Naive thymus-derived CD8-positive, alpha-beta T cell (primary cell): ENCODE measurements at regions not wholly inside any gene's neighbourhood (a gene's known extent, or its start where the extent isn't known, plus 50 kb on each side); places are given as distances from the start of the nearest gene placed in this dataset.
"Not testable (repeated sequence)": the region's sequence is repeated elsewhere in the genome, so short reads cannot be mapped to it uniquely, and the experiment has no call there.

Experiments used
- ATAC-seq, 2 donors: fragments of 150-1000 bp; cut with Tn5 transposase in 1 of 2; sonication (Bioruptor Pico), chemical (Tn5 transposase) in 1 of 2; 1 replicate in 1 of 2; 2 replicates in 1 of 2; pipeline ENCODE4 v1.10.0; 2021; ENCODE audit warnings: mild to moderate bottlenecking in 2 of 2, moderate library complexity in 2 of 2
- POLR2A ChIA-PET: fragments of 350-600 bp; sonication (Branson Sonifier 250); formaldehyde crosslinking; loops from one replicate; lab custom pipeline; 2021; ENCODE audit warnings: antibody characterized with exemption; lab: Charles Lee
- DNase-seq, 10 donors: peaks; one replicate each; pipeline versions ENCODE4 v3.0.0 to v3.0.0-alpha.2; 2020 to 2022
- H3K27ac Mint-ChIP-seq, 10 donors: one replicate each; pipeline ENCODE4 v1.8.0; 2020 to 2022; ENCODE audit warnings: mild to moderate bottlenecking in 10 of 10, mixed read lengths in 10 of 10, moderate library complexity in 4 of 10, inconsistent platforms in 1 of 10
- H3K27me3 Mint-ChIP-seq, 5 donors: one replicate each; pipeline ENCODE4 v1.8.0; 2021 to 2022; ENCODE audit warnings: mixed read lengths in 5 of 5
- H3K36me3 Mint-ChIP-seq, 3 donors: one replicate each; pipeline ENCODE4 v1.8.0; 2020 to 2022; ENCODE audit warnings: mixed read lengths in 3 of 3, mild to moderate bottlenecking in 2 of 3, inconsistent platforms in 1 of 3
- H3K4me1 Mint-ChIP-seq, 4 donors: one replicate each; pipeline ENCODE4 v1.8.0; 2021 to 2022; ENCODE audit warnings: mixed read lengths in 4 of 4
- H3K4me3 Mint-ChIP-seq, 10 donors: one replicate each; pipeline ENCODE4 v1.8.0; 2020 to 2022; ENCODE audit warnings: mild to moderate bottlenecking in 10 of 10, mixed read lengths in 10 of 10, moderate library complexity in 6 of 10, inconsistent platforms in 1 of 10
- H3K9me3 Mint-ChIP-seq, 9 donors: one replicate each; pipeline ENCODE4 v1.8.0; 2020 to 2022; ENCODE audit warnings: mixed read lengths in 9 of 9, mild to moderate bottlenecking in 3 of 9, inconsistent platforms in 1 of 9, moderate library complexity in 1 of 9

DNA sequence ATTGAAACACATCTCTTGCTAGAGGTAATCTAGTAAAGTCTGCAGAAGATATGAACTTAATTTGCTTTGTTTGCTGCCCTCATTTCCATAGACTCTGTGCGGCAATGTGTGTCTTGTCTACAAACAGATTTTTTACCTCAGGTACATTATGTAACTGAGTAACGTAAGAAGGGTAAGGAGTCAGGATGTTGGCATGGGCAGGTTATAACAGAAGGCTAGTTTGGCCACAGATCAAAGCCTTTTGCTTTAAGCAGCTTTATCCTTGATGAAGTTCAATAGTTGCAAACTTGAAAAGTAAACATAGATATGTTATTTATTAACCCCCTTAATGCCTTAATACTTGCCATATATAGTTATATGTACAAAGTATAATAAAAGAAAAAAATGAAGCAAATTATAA lies 391.6 kb upstream of the FKBP1C start:
- ATAC-seq, result no peak
- no peak for DNase-seq
- Mint-ChIP-seq H3K36me3 (no peaks in the 10 kb centered on the region), H3K4me3 (no peak overlapping the region), H3K4me1 (no peaks in the 10 kb centered on the region), H3K27ac (no peak overlapping the region), H3K9me3 (peaks cover 0 to 25% (median 8%) of the 10 kb centered on the region in 9 donors), H3K27me3 (no peaks in the 10 kb centered on the region)
- POLR2A ChIA-PET, result no interaction called here

DNA sequence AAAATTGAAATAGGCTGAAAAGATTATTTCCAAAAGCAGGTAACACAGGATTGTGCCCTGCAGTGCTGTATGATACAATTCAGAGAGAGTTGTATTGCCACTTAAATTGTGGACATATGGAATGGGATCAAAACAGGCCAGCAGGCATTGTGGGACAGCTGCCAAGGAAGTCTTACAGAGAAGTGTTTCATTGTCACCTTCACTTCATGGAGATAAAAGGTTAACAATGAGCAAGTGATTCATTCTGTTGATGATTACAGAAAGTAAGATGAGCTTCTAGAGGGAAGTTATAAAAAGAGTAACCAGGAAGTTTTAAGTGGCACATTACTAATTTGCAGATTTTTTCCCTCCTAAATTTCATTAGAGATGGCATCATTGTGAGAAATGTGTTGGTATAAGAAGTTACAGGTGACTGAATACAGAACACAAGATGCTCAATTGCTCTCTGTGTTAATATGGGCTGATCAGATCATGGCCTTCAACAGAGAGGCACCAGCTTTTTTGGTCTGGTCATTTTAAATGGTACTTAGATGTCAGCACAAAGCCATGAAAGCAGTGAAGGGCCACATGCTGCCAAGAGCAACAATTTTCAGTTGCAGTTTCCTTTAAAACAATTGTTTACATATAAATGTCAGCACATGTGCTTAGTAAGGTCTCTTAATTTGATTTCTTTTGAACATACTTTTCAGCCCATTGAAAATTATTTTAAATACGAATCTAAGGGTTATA lies 402.5 kb upstream of the FKBP1C start:
- DNase-seq, result no peak
- Mint-ChIP-seq H3K4me1 (no peaks in the 10 kb centered on the region), H3K9me3 (peaks cover 0 to 6% (median 2%) of the 10 kb centered on the region in 9 donors), H3K27me3 (no peaks in the 10 kb centered on the region), H3K4me3 (no peak overlapping the region), H3K27ac (no peak overlapping the region), H3K36me3 (no peaks in the 10 kb centered on the region)
- POLR2A ChIA-PET, result no interaction called here
- no peak for ATAC-seq

DNA sequence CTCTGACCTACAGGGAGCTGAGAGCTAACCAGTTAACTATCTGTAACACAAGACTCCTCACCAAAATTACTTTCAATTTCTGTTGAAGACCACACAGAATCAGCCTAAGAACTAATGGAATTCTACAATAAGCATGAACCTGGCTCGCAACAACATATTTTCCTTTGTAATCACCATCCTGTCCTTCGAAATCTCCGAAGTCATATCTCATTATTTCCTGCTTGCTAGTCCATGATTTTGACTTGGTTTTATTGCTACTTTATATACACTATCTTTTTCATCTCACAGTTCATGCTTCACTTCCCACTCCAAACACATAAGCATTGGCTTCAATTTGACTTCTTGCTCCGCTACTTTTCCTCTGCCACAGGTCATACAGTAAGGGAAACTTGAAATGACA lies 405.8 kb upstream of the FKBP1C start:
- POLR2A ChIA-PET, result no interaction called here
- no peaks in the 10 kb centered on the region for H3K27me3 Mint-ChIP-seq
- no peak for ATAC-seq

DNA sequence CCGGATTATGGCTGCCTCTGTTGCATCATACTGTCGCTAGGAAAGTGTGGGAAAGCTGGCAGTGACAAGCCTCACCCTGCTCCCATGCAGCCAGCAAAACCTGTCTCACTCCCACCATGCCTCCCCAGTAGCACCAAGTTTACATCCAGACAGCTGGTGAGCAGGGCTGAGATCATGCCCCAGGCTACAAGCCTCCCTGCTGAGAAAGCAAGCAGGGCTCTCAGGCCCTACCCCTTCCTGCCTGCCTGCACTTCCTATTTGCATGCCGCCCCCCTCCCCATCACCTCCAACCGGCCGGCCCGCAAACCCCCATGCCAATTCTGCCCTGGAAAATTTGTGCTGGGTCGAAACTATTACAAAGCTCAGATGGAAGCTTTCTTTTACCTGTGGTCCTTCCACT lies 408.2 kb upstream of the FKBP1C start:
- POLR2A ChIA-PET, result no interaction called here
- no peak overlapping the region for H3K27ac Mint-ChIP-seq
- no peaks in the 10 kb centered on the region for H3K27me3 Mint-ChIP-seq
- DNase-seq (no peak), ATAC-seq (no peak)
- H3K36me3 Mint-ChIP-seq, result no peaks in the 10 kb centered on the region
- H3K4me1 Mint-ChIP-seq, result no peaks in the 10 kb centered on the region
- H3K4me3 Mint-ChIP-seq, result no peak overlapping the region
- H3K9me3 Mint-ChIP-seq, result peaks cover 0 to 37% (median 9%) of the 10 kb centered on the region in 9 donors

More for the DNA sequence above, 405.8 kb upstream of the FKBP1C start:
- peaks cover 0 to 19% (median 9%) of the 10 kb centered on the region in 9 donors for H3K9me3 Mint-ChIP-seq
- no peak overlapping the region for H3K27ac Mint-ChIP-seq
- H3K4me3 Mint-ChIP-seq, result no peak overlapping the region
- H3K36me3 Mint-ChIP-seq, result no peaks in the 10 kb centered on the region
- no peaks in the 10 kb centered on the region for H3K4me1 Mint-ChIP-seq
- DNase-seq, result no peak

DNA sequence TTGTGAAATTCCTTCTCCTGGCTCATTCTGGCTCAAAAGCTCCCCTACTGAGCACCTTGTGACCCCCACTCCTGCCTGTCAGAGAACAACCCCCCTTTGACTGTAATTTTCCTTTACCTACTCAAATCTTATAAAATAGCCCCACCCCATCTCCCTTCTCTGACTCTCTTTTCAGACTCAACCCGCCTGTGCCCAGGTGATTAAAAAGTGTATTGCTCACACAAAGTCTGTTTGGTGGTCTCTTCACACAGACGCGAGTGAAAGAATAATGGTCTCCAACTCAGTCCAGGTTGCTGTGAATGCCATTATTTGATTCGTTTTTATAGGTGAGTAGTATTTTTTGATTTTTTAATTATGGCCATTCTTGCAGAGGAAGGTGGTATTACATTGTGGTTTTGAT lies 414.1 kb upstream of the FKBP1C start:
- Mint-ChIP-seq H3K36me3 (no peaks in the 10 kb centered on the region), H3K27ac (no peak overlapping the region), H3K4me3 (no peak overlapping the region), H3K4me1 (no peaks in the 10 kb centered on the region), H3K27me3 (no peaks in the 10 kb centered on the region), H3K9me3 (peaks cover 2 to 36% (median 14%) of the 10 kb centered on the region in 9 donors)
- ATAC-seq (no peak), DNase-seq (no peak)
- POLR2A ChIA-PET, result no interaction called here

DNA sequence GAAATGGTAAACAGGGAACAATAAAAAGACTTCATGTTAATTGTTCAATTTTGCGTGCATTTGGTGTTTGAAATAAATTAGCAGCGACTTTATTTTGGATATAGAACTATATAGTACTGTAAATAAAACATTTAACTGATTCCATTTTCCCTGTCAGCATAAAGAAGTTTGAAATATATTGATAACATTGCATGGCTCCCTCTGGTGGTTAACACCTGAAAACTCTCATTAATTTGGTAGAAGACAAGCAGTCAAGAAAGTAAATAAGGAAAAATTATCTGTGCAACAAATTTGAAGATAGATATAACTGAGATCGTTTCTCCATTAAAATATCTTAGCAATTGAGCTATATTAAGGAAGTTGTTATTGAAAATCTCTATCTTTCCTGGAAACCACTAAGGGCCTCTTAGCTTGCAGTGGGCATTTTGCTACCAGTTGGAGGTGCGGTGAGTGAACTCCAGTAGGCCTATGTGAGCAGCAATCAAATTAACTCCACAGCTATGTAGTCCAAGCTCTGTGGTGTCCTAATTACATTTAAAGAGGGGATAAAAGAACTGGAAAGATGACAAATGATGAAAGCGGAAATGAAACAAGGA lies 435.7 kb upstream of the FKBP1C start:
- no peaks in the 10 kb centered on the region for H3K27me3 Mint-ChIP-seq
- H3K4me3 Mint-ChIP-seq, result no peak overlapping the region
- ATAC-seq, result no peak
- no peak overlapping the region for H3K27ac Mint-ChIP-seq
- no peak for DNase-seq
- no peaks in the 10 kb centered on the region for H3K36me3 Mint-ChIP-seq
- POLR2A ChIA-PET, result interaction anchor here (0.5 kb wide), 1 partner anchor 1122 kb away, joined by 3 read pairs; no protein-coding TSS in a partner anchor
- no peaks in the 10 kb centered on the region for H3K4me1 Mint-ChIP-seq
- H3K9me3 Mint-ChIP-seq, result peaks cover 0 to 5% (median 4%) of the 10 kb centered on the region in 9 donors

DNA sequence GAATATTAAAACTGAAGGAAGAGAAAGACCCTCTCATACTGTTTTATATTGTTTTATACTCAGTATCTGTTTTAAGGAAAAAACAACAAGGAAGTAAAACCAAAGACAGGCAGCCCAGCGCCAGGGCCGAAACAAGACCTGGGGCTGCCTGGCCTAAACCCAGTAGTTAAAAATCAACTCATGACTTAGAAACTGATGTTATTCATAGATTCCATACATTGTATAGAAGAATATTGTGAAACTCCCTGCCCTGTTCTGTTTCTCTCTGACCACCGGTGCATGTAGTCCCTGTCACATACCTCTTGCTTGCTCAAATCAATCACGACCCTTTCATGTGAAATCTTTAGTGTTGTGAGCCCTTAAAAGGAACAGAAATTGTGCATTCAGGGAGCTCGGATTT lies 445.1 kb upstream of the FKBP1C start:
- H3K27me3 Mint-ChIP-seq, H3K4me1 Mint-ChIP-seq, H3K4me3 Mint-ChIP-seq, DNase-seq, POLR2A ChIA-PET, ATAC-seq, H3K36me3 Mint-ChIP-seq, H3K27ac Mint-ChIP-seq: not testable (repeated sequence)
- peaks cover 2 to 21% (median 9%) of the 10 kb centered on the region in 9 donors for H3K9me3 Mint-ChIP-seq

DNA sequence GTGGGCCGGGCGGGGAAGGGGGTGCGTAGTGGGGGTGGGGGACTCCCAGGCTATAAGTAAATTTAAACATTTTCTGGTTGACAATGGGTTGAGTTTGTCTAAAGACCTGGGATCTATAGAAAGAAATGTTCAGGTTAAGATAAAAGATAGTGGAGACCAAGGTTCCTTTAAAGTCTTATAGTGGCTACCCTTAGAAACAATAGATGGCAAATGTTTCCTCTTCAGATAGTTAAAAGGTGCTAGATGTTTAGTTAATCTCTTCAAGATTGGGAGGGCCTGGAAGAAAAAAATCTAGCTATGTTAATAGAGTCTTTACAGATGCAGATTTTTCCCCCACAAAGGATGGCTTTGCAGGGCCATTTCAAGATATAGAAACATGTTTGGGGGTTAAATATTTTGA lies 446.4 kb upstream of the FKBP1C start:
- no peaks in the 10 kb centered on the region for H3K36me3 Mint-ChIP-seq
- no peak overlapping the region for H3K4me3 Mint-ChIP-seq
- peaks cover 1 to 16% (median 9%) of the 10 kb centered on the region in 9 donors for H3K9me3 Mint-ChIP-seq
- H3K27me3 Mint-ChIP-seq, result no peaks in the 10 kb centered on the region
- DNase-seq, result no peak
- no peaks in the 10 kb centered on the region for H3K4me1 Mint-ChIP-seq
- no peak for ATAC-seq
- no peak overlapping the region for H3K27ac Mint-ChIP-seq
- POLR2A ChIA-PET, result no interaction called here

DNA sequence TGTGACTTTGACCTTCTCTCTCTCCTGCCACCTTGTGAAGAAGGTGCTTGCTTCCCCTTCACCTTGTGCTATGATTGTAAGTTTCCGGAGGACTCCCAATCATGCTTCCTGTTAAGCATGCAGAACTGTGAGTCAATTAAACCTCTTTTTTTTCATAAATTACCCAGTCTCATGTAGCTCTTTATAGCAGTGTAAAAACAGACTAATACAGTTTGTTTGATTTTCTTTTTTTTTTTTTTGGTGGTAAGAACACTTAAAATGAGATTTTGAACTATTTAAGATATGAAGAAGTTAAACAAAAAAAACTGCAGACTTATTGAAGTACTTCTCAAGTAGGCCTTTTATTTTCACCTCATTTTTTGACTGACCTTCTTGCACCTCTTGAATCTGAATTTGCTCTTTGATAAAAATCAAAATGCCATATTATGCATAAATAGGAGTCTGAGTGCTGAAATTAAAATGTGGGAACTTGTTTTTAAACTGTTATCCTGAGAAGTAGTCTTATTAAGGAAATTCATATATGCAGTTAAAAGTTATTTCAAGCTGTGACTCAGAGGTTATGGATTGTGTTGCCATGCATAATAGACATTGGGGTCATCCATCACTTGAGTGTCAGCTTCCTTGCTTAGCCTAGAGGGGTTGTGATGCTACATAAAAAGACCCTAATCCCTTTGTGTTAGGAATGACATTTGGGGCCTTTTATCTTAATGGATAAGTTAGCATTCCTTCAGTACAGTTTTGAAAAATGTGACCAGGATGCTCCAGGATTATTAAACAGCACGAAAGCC lies 447.9 kb upstream of the FKBP1C start:
- H3K36me3 Mint-ChIP-seq, result no peaks in the 10 kb centered on the region
- no peaks in the 10 kb centered on the region for H3K27me3 Mint-ChIP-seq
- no peaks in the 10 kb centered on the region for H3K4me1 Mint-ChIP-seq
- no peak overlapping the region for H3K4me3 Mint-ChIP-seq
- H3K27ac Mint-ChIP-seq, result no peak overlapping the region
- H3K9me3 Mint-ChIP-seq, result peaks cover 0 to 14% (median 5%) of the 10 kb centered on the region in 9 donors
- DNase-seq (no peak), ATAC-seq (no peak)
- POLR2A ChIA-PET, result no interaction called here

DNA sequence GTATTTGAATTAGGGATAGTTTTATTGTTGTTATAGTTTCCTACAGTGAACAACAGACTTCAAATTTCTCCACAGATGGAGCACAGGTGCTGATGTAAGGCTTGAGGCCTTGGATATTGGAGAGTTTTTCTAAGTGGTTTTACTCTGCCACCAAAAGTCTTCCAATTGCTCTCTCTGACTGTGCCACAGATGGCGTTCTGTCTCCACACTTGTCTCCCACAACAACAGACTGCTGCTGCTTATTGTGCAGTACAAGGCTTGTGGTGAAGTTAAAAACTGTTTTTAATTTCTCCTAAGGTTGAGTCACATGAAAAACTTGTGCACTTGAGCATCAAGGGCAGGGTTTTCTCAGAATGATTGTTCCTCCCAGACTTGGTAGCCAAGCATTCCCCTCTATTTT lies 460.9 kb upstream of the KHDRBS2 start:
- DNase-seq (no peak), ATAC-seq (no peak)
- Mint-ChIP-seq H3K4me1 (no peaks in the 10 kb centered on the region), H3K27ac (no peak overlapping the region), H3K36me3 (no peaks in the 10 kb centered on the region), H3K4me3 (no peak overlapping the region), H3K9me3 (peaks cover 0 to 16% (median 4%) of the 10 kb centered on the region in 9 donors), H3K27me3 (no peaks in the 10 kb centered on the region)
- POLR2A ChIA-PET, result no interaction called here

DNA sequence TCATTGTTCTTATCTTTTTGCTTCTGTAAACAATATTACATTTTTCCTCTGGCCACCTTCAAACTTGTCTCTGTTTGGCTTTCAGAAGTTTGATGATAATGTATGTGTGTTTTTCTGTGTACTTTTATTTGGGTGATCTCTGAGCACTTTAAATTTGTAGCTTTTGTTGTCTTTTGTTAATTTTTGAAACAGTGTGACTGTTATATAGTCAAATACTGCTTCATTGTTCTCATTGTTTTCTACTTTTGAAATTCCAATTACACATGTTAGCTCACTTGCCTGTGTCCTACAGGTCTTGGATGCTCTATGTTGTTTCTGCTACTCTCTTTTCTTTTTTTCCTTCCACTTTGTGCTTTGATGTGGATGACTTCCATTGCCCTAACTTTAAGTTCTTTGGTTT lies 460.1 kb upstream of the KHDRBS2 start:
- no peak overlapping the region for H3K27ac Mint-ChIP-seq
- H3K9me3 Mint-ChIP-seq, result peaks cover 0 to 19% (median 5%) of the 10 kb centered on the region in 9 donors
- ATAC-seq, result no peak
- no peaks in the 10 kb centered on the region for H3K4me1 Mint-ChIP-seq
- POLR2A ChIA-PET, result no interaction called here
- H3K27me3 Mint-ChIP-seq, result no peaks in the 10 kb centered on the region
- H3K36me3 Mint-ChIP-seq, result no peaks in the 10 kb centered on the region
- DNase-seq, result no peak
- H3K4me3 Mint-ChIP-seq, result no peak overlapping the region

DNA sequence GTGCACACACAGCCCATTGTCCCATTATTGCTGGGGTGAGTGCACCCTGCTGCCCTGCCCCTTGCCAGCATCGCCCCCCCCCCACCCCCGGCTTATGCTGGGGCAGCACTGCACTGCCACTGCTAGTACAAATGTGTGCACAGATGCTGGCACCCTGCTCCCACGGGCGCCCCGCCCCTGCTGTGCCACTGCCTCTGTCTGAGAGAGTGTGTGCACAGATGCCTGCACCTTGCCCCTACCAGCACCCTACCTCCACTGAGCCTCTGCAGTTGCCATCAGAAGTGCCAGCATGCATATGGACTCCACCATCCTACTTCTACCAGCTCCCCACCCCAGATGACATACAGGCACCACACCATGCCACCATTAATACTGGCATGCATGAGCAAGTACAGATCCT lies 454.6 kb upstream of the KHDRBS2 start:
- POLR2A ChIA-PET, result no interaction called here
- DNase-seq (no peak), ATAC-seq (no peak)
- Mint-ChIP-seq H3K4me1 (no peaks in the 10 kb centered on the region), H3K27ac (no peak overlapping the region), H3K4me3 (no peak overlapping the region), H3K36me3 (no peaks in the 10 kb centered on the region), H3K9me3 (peaks cover 4 to 16% (median 5%) of the 10 kb centered on the region in 9 donors), H3K27me3 (no peaks in the 10 kb centered on the region)

DNA sequence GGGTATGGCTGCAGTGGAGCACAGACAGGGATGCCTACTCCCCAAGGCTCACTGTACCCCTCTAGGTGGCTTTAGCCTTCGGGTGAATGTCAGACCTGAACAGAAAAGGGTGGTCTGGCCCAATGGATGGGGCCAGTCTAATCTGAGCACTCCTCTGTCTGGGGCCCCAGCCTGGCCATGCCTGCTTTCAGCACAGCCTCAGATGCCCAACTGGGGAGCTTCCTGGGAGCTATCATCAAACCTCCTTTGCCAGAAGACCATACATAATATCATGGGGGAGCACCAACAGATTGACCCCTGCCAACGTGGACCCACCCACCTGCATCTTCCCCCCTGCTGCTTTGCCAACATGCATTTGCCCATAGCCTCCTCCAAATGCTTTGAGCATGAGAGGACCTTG lies 454.1 kb upstream of the KHDRBS2 start:
- Mint-ChIP-seq H3K27me3 (no peaks in the 10 kb centered on the region), H3K4me1 (no peaks in the 10 kb centered on the region), H3K27ac (no peak overlapping the region), H3K9me3 (peaks cover 4 to 16% (median 5%) of the 10 kb centered on the region in 9 donors), H3K4me3 (no peak overlapping the region), H3K36me3 (no peaks in the 10 kb centered on the region)
- POLR2A ChIA-PET, result no interaction called here
- no peak for ATAC-seq
- no peak for DNase-seq
